Upper lobe of left lung (tissue), 4 donors: ENCODE measurements at regions not wholly inside any gene's neighbourhood (a gene's known extent, or its start where the extent isn't known, plus 50 kb on each side); places are given as distances from the start of the nearest gene placed in this dataset.
"Not testable (repeated sequence)": the region's sequence is repeated elsewhere in the genome, so short reads cannot be mapped to it uniquely, and the experiment has no call there.

Experiments
- CTCF ChIP-seq, 6 experiments: fragments of 450-650 bp in 4 of 6; fragments of 200-600 bp in 2 of 6; sonication (generic) in 2 of 6; IDR thresholded peaks; one replicate each; pipeline ENCODE4 v1.5.1; 2016 to 2019; ENCODE audit warnings: antibody characterized with exemption in 6 of 6
- EP300 ChIP-seq, 4 donors: sonication (generic); formaldehyde crosslinking; IDR thresholded peaks; one replicate each; pipeline ENCODE4 v1.5.1; 2017; ENCODE audit warnings: antibody characterized with exemption in 4 of 4, control low read depth in 2 of 4
- POLR2A ChIP-seq, 4 donors: fragments of 450-650 bp; IDR thresholded peaks; one replicate each; pipeline ENCODE4 v1.5.1; 2016 to 2017; ENCODE audit warnings: antibody characterized with exemption in 4 of 4, mild to moderate bottlenecking in 2 of 4
- POLR2AphosphoS5 ChIP-seq, 2 donors: sonication (generic); formaldehyde crosslinking; IDR thresholded peaks; one replicate each; pipeline ENCODE4 v1.5.1; 2017; ENCODE audit warnings: antibody characterized with exemption in 2 of 2

DNA sequence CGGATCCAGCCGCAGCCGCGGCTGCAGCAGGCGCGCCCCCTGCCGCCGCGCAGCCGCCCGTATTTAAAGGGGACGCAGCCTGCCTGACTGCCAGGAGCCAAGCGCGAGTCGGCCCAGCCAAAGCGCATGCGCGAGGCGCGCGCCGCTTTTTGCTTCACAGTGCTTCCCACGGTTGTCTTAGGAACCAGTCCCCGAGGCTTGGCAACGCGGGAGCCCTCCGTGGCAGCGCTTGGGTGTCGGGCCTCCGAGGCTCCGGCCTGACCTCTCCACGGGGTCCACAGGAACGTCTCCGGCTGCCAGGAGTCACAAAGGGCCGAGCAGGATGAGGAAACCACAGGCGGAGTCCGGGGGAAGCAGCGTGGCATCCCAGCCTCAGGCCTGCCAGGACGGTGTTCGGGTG is 689.3 kb downstream of the KCNJ18 start:
- not testable (repeated sequence) for TF ChIP-seq CTCF, EP300, POLR2A, POLR2AphosphoS5 (IDR thresholded peaks at IDR 0.05)
